Neuronal stem cell (in vitro differentiated cells): ENCODE measurements at regions not wholly inside any gene's neighbourhood (a gene's known extent, or its start where the extent isn't known, plus 50 kb on each side); places are given as distances from the start of the nearest gene placed in this dataset.

Source experiments
- DNase-seq: peaks from one replicate; pipeline ENCODE4 v3.0.0-alpha.2; 2013; ENCODE audit warnings: low spot score
- H2AFZ ChIP-seq: one replicate; pipeline ENCODE4 v1.6.1; 2013; ENCODE audit warnings: mild to moderate bottlenecking, low read length, inconsistent platforms
- H2AK5ac ChIP-seq: 2 replicates; pipeline ENCODE4 v1.6.1; 2013; ENCODE audit warnings: low read depth, mild to moderate bottlenecking, inconsistent platforms, low read length, moderate library complexity, mixed read lengths
- H2BK120ac ChIP-seq: 2 replicates; pipeline ENCODE4 v1.6.1; 2013; ENCODE audit warnings: low read depth, mild to moderate bottlenecking, inconsistent platforms, low read length, moderate library complexity, mixed read lengths
- H2BK12ac ChIP-seq: one replicate; pipeline ENCODE4 v1.6.1; 2013; ENCODE audit warnings: low read length, inconsistent platforms
- H2BK15ac ChIP-seq: 2 replicates; pipeline ENCODE4 v1.6.1; 2013; ENCODE audit warnings: mild to moderate bottlenecking, low read length, inconsistent platforms, mixed read lengths
- H2BK5ac ChIP-seq: one replicate; pipeline ENCODE4 v1.6.1; 2013; ENCODE audit warnings: inconsistent platforms, mild to moderate bottlenecking, low read length, moderate library complexity
- H3K14ac ChIP-seq: one replicate; pipeline ENCODE4 v1.6.1; 2013; ENCODE audit warnings: low read length, inconsistent platforms
- H3K18ac ChIP-seq: 2 replicates; pipeline ENCODE4 v1.6.1; 2013; ENCODE audit warnings: low read length, inconsistent platforms
- H3K23ac ChIP-seq: 2 replicates; pipeline ENCODE4 v1.6.1; 2013; ENCODE audit warnings: low read depth, mild to moderate bottlenecking, mixed read lengths, low read length, inconsistent platforms; ENCODE audit not compliant: poor library complexity
- H3K27ac ChIP-seq: replicated peaks from 3 replicates; pipeline ENCODE4 v1.5.1; 2013; ENCODE audit warnings: low read length, inconsistent platforms
- H3K27me3 ChIP-seq, 3 experiments: 2 replicates each; pipeline ENCODE4 v1.6.1; 2013; ENCODE audit warnings: low read length in 3 of 3, mild to moderate bottlenecking in 2 of 3, inconsistent platforms in 1 of 3, low read depth in 1 of 3, mixed read lengths in 1 of 3, moderate library complexity in 1 of 3; ENCODE audit not compliant: control insufficient read depth in 3 of 3, insufficient read depth in 3 of 3
- H3K36me3 ChIP-seq, 2 donors: replicated peaks in 1 of 2; 2 replicates each; pipeline ENCODE4 v1.6.1; 2013; ENCODE audit warnings: low read length in 2 of 2; ENCODE audit not compliant: control insufficient read depth in 2 of 2, insufficient read depth in 2 of 2
- H3K4ac ChIP-seq: 2 replicates; pipeline ENCODE4 v1.6.1; 2013; ENCODE audit warnings: inconsistent platforms, mild to moderate bottlenecking, low read length, moderate library complexity
- H3K4me1 ChIP-seq, 2 donors: 1 replicate in 1 of 2; 2 replicates in 1 of 2; pipeline ENCODE4 v1.6.1; 2013; ENCODE audit warnings: low read length in 2 of 2, low read depth in 1 of 2; ENCODE audit not compliant: control insufficient read depth in 2 of 2, insufficient read depth in 1 of 2
- H3K4me2 ChIP-seq: one replicate; pipeline ENCODE4 v1.6.1; 2013; ENCODE audit warnings: mild to moderate bottlenecking, low read length, inconsistent platforms; ENCODE audit not compliant: insufficient read depth, poor library complexity, severe bottlenecking
- H3K4me3 ChIP-seq, 2 donors: 2 replicates each; pipeline ENCODE4 v1.5.1; 2013; ENCODE audit warnings: low read length in 2 of 2, mild to moderate bottlenecking in 2 of 2, inconsistent platforms in 1 of 2, moderate library complexity in 1 of 2
- H3K79me1 ChIP-seq: one replicate; pipeline ENCODE4 v1.6.1; 2013; ENCODE audit warnings: low read depth, mild to moderate bottlenecking, inconsistent platforms, low read length, moderate library complexity
- H3K9ac ChIP-seq: one replicate; pipeline ENCODE4 v1.6.1; 2013; ENCODE audit warnings: mild to moderate bottlenecking, low read depth, low read length, inconsistent platforms; ENCODE audit not compliant: poor library complexity
- H3K9me3 ChIP-seq, 2 donors: replicated peaks in 1 of 2; 2 replicates each; pipeline versions ENCODE3 to v1.6.1; 2013; ENCODE audit warnings: low read length in 2 of 2, mild to moderate bottlenecking in 2 of 2, inconsistent platforms in 1 of 2, low read depth in 1 of 2, mixed read lengths in 1 of 2, moderate library complexity in 1 of 2; ENCODE audit not compliant: control insufficient read depth in 2 of 2, insufficient read depth in 1 of 2
- H4K8ac ChIP-seq: one replicate; pipeline ENCODE4 v1.6.1; 2013; ENCODE audit warnings: low read depth, mild to moderate bottlenecking, inconsistent platforms, low read length, moderate library complexity
- H4K91ac ChIP-seq: one replicate; pipeline ENCODE4 v1.6.1; 2013; ENCODE audit warnings: low read length, low read depth, mild to moderate bottlenecking, inconsistent platforms; ENCODE audit not compliant: poor library complexity
- WGBS, 2 donors: extraction: QIAGEN DNeasy Blood & Tissue Kit; methylation state at CpG; one replicate each; pipeline ENCODE4 v1.1.7; 2013; ENCODE audit warnings: missing lambda C conversion rate in 2 of 2, mixed read lengths in 1 of 2; ENCODE audit not compliant: insufficient read length in 2 of 2, insufficient replicate concordance in 1 of 2; ENCODE audit errors: extremely low coverage in 2 of 2; 5-methylcytosine and 5-hydroxymethylcytosine counted together

DNA sequence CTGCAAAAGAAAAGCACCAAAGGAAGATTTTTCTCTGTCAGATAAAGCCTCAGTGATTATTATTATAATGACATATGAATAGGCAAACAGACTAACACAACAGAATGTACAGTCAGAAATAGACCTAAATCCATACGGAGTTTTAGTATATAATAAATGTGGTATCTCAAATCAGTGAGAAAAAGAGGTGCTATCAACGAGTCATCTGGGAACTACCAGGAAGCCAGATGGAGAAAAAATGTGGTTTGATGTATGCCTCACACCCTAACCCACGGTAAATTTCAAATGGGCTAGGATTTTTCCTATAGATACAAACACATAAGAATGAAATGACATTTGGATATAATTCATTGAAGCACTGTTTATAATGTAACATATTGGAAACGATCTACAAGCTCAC is 110.3 kb downstream of the ODF2L start:
- Histone ChIP-seq H3K23ac (no peak overlapping the region), H2BK15ac (no peak overlapping the region), H3K4me1 (no peaks in the 10 kb centered on the region), H3K18ac (no peak overlapping the region), H2AK5ac (no peak overlapping the region), H2BK120ac (no peak overlapping the region), H3K79me1 (no peaks in the 10 kb centered on the region), H3K9ac (no peak overlapping the region), H2BK5ac (no peak overlapping the region), H3K9me3 (no peaks in the 10 kb centered on the region), H3K14ac (no peak overlapping the region), H4K91ac (no peak overlapping the region), H2BK12ac (no peak overlapping the region), H3K4me2 (no peak overlapping the region), H3K36me3 (no peaks in the 10 kb centered on the region), H3K4me3 (no peak overlapping the region), H4K8ac (no peak overlapping the region), H2AFZ (no peak overlapping the region), H3K4ac (no peak overlapping the region), H3K27me3 (no peaks in the 10 kb centered on the region), H3K27ac (no peak overlapping the region)
- no CpG with 5 or more reads among the region's 4 CpGs for WGBS, 2 donors
- DNase-seq, result no peak

DNA sequence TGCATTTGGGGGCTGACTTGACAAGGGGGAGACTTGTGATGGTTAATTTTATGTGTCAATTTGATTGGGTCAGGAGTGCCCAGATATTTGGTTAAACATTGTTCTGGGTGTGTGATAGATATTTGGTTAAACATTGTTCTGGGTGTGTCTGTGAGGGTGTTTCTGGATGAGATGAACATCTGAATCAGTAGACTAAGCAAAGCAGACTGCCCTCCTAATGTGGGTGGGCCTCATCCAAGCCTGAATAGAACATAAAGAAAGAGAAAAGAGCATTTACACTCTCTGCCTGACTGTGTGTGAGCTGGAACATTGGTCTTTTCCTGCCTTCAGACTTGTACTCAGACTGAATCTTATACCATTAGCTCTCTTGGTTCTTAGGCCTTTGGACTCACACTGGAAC is 113.5 kb downstream of the ODF2L start:
- no peak for DNase-seq
- no peak overlapping the region for H3K9ac ChIP-seq
- H3K18ac ChIP-seq, result no peak overlapping the region
- H2BK120ac ChIP-seq, result no peak overlapping the region
- H2BK15ac ChIP-seq, result no peak overlapping the region
- H3K27me3 ChIP-seq, result no peaks in the 10 kb centered on the region
- H3K4me2 ChIP-seq, result no peak overlapping the region
- no peak overlapping the region for H4K91ac ChIP-seq
- no peak overlapping the region for H2BK12ac ChIP-seq
- no peak overlapping the region for H4K8ac ChIP-seq
- H3K4me3 ChIP-seq, result no peak overlapping the region
- H3K79me1 ChIP-seq, result no peaks in the 10 kb centered on the region
- no peaks in the 10 kb centered on the region for H3K36me3 ChIP-seq
- no peak overlapping the region for H2BK5ac ChIP-seq
- no peak overlapping the region for H3K27ac ChIP-seq
- no peak overlapping the region for H3K4ac ChIP-seq
- H2AFZ ChIP-seq, result no peak overlapping the region
- H3K4me1 ChIP-seq, result peaks cover 0 to 2% of the 10 kb centered on the region in 2 donors
- no peak overlapping the region for H3K14ac ChIP-seq
- H2AK5ac ChIP-seq, result no peak overlapping the region
- no peaks in the 10 kb centered on the region for H3K9me3 ChIP-seq
- H3K23ac ChIP-seq, result no peak overlapping the region

DNA sequence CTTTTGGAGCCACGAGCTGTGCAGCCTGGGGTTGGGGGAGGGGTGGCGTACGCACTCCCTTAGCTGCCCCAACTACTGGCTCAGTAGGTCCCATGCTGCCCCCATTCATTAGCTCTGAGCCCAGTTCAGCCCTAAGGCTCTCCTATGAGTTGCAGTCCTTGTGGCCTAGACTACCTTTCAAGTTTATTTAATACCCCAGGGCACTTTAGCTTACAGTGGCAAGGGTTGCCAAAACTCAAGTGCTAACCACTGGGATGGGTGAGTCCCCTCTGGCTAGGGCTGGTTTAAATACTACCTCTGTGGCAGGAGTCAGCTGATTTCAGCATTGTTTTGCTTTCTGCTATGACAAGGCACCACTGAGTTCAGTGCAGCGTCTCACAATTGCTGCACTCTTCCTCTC is 118.2 kb downstream of the ODF2L start:
- Histone ChIP-seq H3K9ac (no peak overlapping the region), H2BK120ac (no peak overlapping the region), H3K4me1 (peaks cover 0 to 2% of the 10 kb centered on the region in 2 donors), H3K4me2 (no peak overlapping the region), H2BK15ac (no peak overlapping the region), H3K18ac (no peak overlapping the region), H4K91ac (no peak overlapping the region), H3K4ac (no peak overlapping the region), H3K36me3 (no peaks in the 10 kb centered on the region), H3K79me1 (peaks cover 2% of the 10 kb centered on the region), H4K8ac (no peak overlapping the region), H2AK5ac (no peak overlapping the region), H3K23ac (no peak overlapping the region), H3K14ac (no peak overlapping the region), H3K4me3 (no peak overlapping the region), H2AFZ (no peak overlapping the region), H3K9me3 (no peaks in the 10 kb centered on the region), H2BK12ac (no peak overlapping the region), H2BK5ac (no peak overlapping the region), H3K27me3 (no peaks in the 10 kb centered on the region), H3K27ac (no peak overlapping the region)
- no peak for DNase-seq
- no CpG with 5 or more reads among the region's 4 CpGs for whole genome bisulfite sequencing, 2 donors

DNA sequence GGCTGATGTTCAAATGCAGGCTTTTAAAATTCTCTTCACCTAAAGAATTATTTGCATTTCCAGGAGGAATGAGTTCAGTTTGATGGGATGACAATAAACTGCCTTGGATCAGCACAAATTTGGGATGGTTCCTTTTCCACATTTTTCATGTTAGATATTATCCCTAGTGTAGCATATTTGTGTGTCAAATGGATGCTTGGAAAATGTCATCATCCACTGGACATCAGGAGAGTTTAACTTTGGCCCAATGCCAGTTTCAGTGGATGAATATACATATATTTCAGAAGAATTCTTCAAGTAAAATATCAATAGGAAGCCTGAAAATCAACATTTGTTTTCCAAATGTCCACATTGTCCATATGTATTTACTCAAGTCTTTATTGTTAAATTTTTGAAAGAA is 116.5 kb upstream of the COL24A1 start:
- no peak overlapping the region for H3K27ac ChIP-seq
- no peak overlapping the region for H3K18ac ChIP-seq
- H2AFZ ChIP-seq, result no peak overlapping the region
- H2BK120ac ChIP-seq, result no peak overlapping the region
- H3K14ac ChIP-seq, result no peak overlapping the region
- peaks cover 0 to 2% of the 10 kb centered on the region in 2 donors for H3K4me1 ChIP-seq
- no peaks in the 10 kb centered on the region for H3K36me3 ChIP-seq
- no peak overlapping the region for H3K4me2 ChIP-seq
- H2BK5ac ChIP-seq, result no peak overlapping the region
- no peak overlapping the region for H2AK5ac ChIP-seq
- no peak overlapping the region for H2BK12ac ChIP-seq
- no peaks in the 10 kb centered on the region for H3K9me3 ChIP-seq
- DNase-seq, result no peak
- no peak overlapping the region for H3K23ac ChIP-seq
- no peak overlapping the region for H2BK15ac ChIP-seq
- no peak overlapping the region for H4K91ac ChIP-seq
- H4K8ac ChIP-seq, result no peak overlapping the region
- no peak overlapping the region for H3K4ac ChIP-seq
- no peak overlapping the region for H3K9ac ChIP-seq
- H3K4me3 ChIP-seq, result no peak overlapping the region
- H3K27me3 ChIP-seq, result no peaks in the 10 kb centered on the region
- peaks cover 2% of the 10 kb centered on the region for H3K79me1 ChIP-seq
